NCI-H510A (cell line): ENCODE measurements at regions not wholly inside any gene's neighbourhood (a gene's known extent, or its start where the extent isn't known, plus 50 kb on each side); places are given as distances from the start of the nearest gene placed in this dataset.
A peak's percentile ranks its signal among the peaks of the same experiment; 100 is the strongest.

ENCODE experiments used
- DNase-seq: peaks from one replicate; lab custom pipeline; 2025; lab: John Stamatoyannopoulos, UW

GRCh38 chr6:153231048-153231646 is 100.1 kb upstream of the RGS17 start:
- DNase-seq, result peak; percentile 4

GRCh38 chr6:153218184-153218792 is 87.2 kb upstream of the RGS17 start:
- no peak for DNase-seq

GRCh38 chr6:153216789-153217188 is 85.7 kb upstream of the RGS17 start:
- no peak for DNase-seq

- no peak for DNase-seq
Measured at GRCh38 chr6:153215242-153215641, 84.2 kb upstream of the RGS17 start.

- no peak for DNase-seq
Measured at GRCh38 chr6:153214436-153214835, 83.4 kb upstream of the RGS17 start.

- DNase-seq, result no peak
Measured at GRCh38 chr6:153210083-153210482, 79.0 kb upstream of the RGS17 start.

GRCh38 chr6:153208706-153209105 is 77.6 kb upstream of the RGS17 start:
- DNase-seq, result peak; percentile 74

- DNase-seq, result no peak
Measured at GRCh38 chr6:153207617-153208016, 76.5 kb upstream of the RGS17 start.

GRCh38 chr6:153207006-153207405 is 75.9 kb upstream of the RGS17 start:
- no peak for DNase-seq

GRCh38 chr6:153192943-153193885 is 62.1 kb upstream of the RGS17 start:
- no peak for DNase-seq

GRCh38 chr6:153183925-153184324 is 52.8 kb upstream of the RGS17 start:
- no peak for DNase-seq
